SK-N-SH (cell line): ENCODE measurements at regions not wholly inside any gene's neighbourhood (a gene's known extent, or its start where the extent isn't known, plus 50 kb on each side); places are given as distances from the start of the nearest gene placed in this dataset.

Experiments
- CTCF ChIP-seq: fragments of 200-600 bp; sonication (generic); IDR thresholded peaks from 2 replicates; pipeline ENCODE4 v1.6.1; 2017; ENCODE audit warnings: antibody characterized with exemption, mild to moderate bottlenecking, moderate library complexity
- EZH2phosphoT487 ChIP-seq: fragments of 200-600 bp; sonication (generic); IDR thresholded peaks from 2 replicates; pipeline ENCODE4 v1.6.1; 2017; ENCODE audit warnings: low read depth, mixed run types, mild to moderate bottlenecking, antibody characterized with exemption, moderate library complexity, borderline replicate concordance
- GABPA ChIP-seq: IDR thresholded peaks from 2 replicates; pipeline ENCODE4 v1.4.0; 2012; ENCODE audit warnings: low read depth, mild to moderate bottlenecking
- GATA2 ChIP-seq: sonication (generic); formaldehyde crosslinking; IDR thresholded peaks from 2 replicates; pipeline ENCODE4 v1.5.0; 2020; ENCODE audit warnings: mild to moderate bottlenecking, missing genetic modification reagents
- MAX ChIP-seq: IDR thresholded peaks from 2 replicates; pipeline ENCODE4 v1.4.0; 2012; ENCODE audit warnings: low read depth
- NRF1 ChIP-seq: IDR thresholded peaks from 2 replicates; pipeline ENCODE4 v1.6.1; 2012; ENCODE audit warnings: low read depth, mild to moderate bottlenecking, low read length
- RAD21 ChIP-seq: IDR thresholded peaks from 2 replicates; pipeline ENCODE4 v1.6.1; 2012; ENCODE audit warnings: mild to moderate bottlenecking, low read length
- REST ChIP-seq: IDR thresholded peaks from 2 replicates; pipeline ENCODE4 v1.6.1; 2012; ENCODE audit warnings: mild to moderate bottlenecking, low read depth, low read length, moderate library complexity
- TEAD4 ChIP-seq: IDR thresholded peaks from 2 replicates; pipeline ENCODE4 v1.4.0; 2012; ENCODE audit warnings: mild to moderate bottlenecking, borderline replicate concordance; ENCODE audit not compliant: insufficient read depth
- USF2 ChIP-seq: fragments of 150-350 bp; IDR thresholded peaks from 2 replicates; pipeline ENCODE4 v1.6.1; 2017; ENCODE audit warnings: antibody characterized with exemption, low read length, low read depth, borderline replicate concordance
- YY1 ChIP-seq: IDR thresholded peaks from 2 replicates; pipeline ENCODE4 v1.4.0; 2012; ENCODE audit warnings: low read depth, mild to moderate bottlenecking

- TF ChIP-seq REST, result no peak
- TF ChIP-seq GABPA, result no peak
- no peak for TF ChIP-seq CTCF
- TF ChIP-seq NRF1, result no peak
- TF ChIP-seq TEAD4, result no peak
- TF ChIP-seq YY1, result no peak
- TF ChIP-seq EZH2phosphoT487, result no peak
- no peak for TF ChIP-seq MAX
- no peak for TF ChIP-seq GATA2 (CRISPR knock-in tag)
- TF ChIP-seq USF2, result no peak
- TF ChIP-seq RAD21, result no peak
Measured at GRCh38 chr6:86010915-86011786, 368.5 kb upstream of the SYNCRIP start.
